Psoas muscle (tissue), 7 donors: ENCODE measurements at regions not wholly inside any gene's neighbourhood (a gene's known extent, or its start where the extent isn't known, plus 50 kb on each side); places are given as distances from the start of the nearest gene placed in this dataset.

Experiments used
- ATAC-seq, 4 donors: fragments of 200-7000 bp; cut with Tn5 transposase; one replicate each; pipeline ENCODE4 v1.9.1; 2020; ENCODE audit warnings: moderate library complexity in 3 of 4, mild to moderate bottlenecking in 2 of 4
- DNase-seq, 2 donors: peaks; one replicate each; pipeline ENCODE4 v3.0.0-alpha.2; 2020
- H3K27ac ChIP-seq: fragments of 200-600 bp; one replicate; pipeline ENCODE4 v1.8.0; 2022
- H3K27me3 ChIP-seq, 3 donors: fragments of 200-600 bp in 1 of 3; one replicate each; pipeline versions ENCODE4 v1.6.1 to v1.8.0; 2013 to 2022; ENCODE audit warnings: low read length in 2 of 3, mild to moderate bottlenecking in 2 of 3, moderate library complexity in 1 of 3; ENCODE audit not compliant: insufficient read depth in 3 of 3
- H3K36me3 ChIP-seq, 2 donors: fragments of 200-600 bp in 1 of 2; one replicate each; pipeline versions ENCODE4 v1.6.1 to v1.8.0; 2013 to 2022; ENCODE audit warnings: low read depth in 1 of 2, mild to moderate bottlenecking in 1 of 2, moderate library complexity in 1 of 2; ENCODE audit not compliant: insufficient read depth in 1 of 2
- H3K4me1 ChIP-seq: fragments of 200-600 bp; one replicate; pipeline ENCODE4 v1.8.0; 2022
- H3K4me3 ChIP-seq: fragments of 200-600 bp; one replicate; pipeline ENCODE4 v1.8.0; 2022; ENCODE audit warnings: mild to moderate bottlenecking
- H3K9me3 ChIP-seq: fragments of 200-600 bp; one replicate; pipeline ENCODE4 v1.8.0; 2022
- WGBS, 3 donors: extraction: QIAGEN DNeasy Blood & Tissue Kit; methylation state at CpG; one replicate each; pipeline versions ENCODE4 v1.1.6 to v1.1.7; 2013; 5-methylcytosine and 5-hydroxymethylcytosine counted together
- intact Hi-C, 2 donors: fragments of 100-400 bp; cut with DNase I; formaldehyde crosslinking; loops; one replicate each; pipeline versions ENCODE4 v1.11.0 to v1.14.2; 2022
- TF ChIP-seq, protein P1 (sequence below): fragments of 200-600 bp; IDR thresholded peaks from one replicate; pipeline ENCODE4 v1.8.0; 2022; ENCODE audit warnings: antibody characterized with exemption
- donor health status: healthy with polysubstance abuse.
- donor health status: DM: no; HTN: no; CAD: no; lungs with moderate emphysema.
- donor health status: Bipolar disorder and iron deficiency.
- donor health status: healthy.
- donor health status: DM: yes; HTN: yes; CAD: no.
- donor health status: DM: no; HTN: no; CAD: no.
- donor health status: DM: yes; HTN: yes; CAD: no.

DNA sequence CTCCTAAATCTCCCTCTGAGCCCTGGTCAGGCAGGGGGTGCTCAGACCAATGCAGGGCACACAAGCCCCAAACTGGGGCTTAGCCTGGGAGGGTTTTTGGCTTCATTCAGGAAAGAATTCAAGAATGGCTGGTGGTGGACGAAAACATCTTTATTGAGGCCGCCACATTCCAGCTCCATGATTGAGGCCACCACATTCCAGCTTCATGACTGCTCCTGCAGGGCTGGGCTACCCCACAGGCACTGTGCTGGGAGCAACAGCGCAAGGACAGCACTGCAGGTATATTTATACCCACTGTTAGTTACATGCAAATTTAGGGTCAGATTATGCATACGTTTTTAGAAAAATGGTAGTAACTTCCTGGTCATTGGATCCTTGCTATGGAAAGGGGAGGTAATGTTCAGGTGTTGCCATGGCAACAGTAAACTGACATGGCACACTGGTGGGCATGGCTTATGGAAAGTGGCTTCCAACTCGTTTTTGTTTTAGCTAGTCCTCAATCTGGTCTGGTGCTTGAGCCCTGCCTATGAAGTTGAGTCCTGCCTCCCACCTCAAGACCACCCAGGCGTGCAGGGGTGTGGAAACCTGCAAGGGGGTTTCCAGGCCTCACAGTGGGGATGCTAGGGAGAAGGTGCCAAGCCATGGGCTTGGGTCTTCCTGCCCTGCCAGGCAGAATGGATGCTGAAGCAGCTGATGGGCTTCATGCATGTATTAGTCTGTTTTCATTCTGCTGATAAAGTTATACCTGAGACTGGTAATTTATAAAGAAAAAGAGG is 348.7 kb upstream of the AJAP1 start:
- ATAC-seq (no peak), DNase-seq (no peak)
- TF ChIP-seq, protein P1, sequence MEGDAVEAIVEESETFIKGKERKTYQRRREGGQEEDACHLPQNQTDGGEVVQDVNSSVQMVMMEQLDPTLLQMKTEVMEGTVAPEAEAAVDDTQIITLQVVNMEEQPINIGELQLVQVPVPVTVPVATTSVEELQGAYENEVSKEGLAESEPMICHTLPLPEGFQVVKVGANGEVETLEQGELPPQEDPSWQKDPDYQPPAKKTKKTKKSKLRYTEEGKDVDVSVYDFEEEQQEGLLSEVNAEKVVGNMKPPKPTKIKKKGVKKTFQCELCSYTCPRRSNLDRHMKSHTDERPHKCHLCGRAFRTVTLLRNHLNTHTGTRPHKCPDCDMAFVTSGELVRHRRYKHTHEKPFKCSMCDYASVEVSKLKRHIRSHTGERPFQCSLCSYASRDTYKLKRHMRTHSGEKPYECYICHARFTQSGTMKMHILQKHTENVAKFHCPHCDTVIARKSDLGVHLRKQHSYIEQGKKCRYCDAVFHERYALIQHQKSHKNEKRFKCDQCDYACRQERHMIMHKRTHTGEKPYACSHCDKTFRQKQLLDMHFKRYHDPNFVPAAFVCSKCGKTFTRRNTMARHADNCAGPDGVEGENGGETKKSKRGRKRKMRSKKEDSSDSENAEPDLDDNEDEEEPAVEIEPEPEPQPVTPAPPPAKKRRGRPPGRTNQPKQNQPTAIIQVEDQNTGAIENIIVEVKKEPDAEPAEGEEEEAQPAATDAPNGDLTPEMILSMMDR = no peak
- 76 to 80% (median 77%) methylated on average over 6 of the region's 6 CpGs for WGBS, 3 donors
- intact Hi-C loops = no loop called here
- Histone ChIP-seq H3K4me1 (no peaks in the 10 kb centered on the region), H3K36me3 (no peaks in the 10 kb centered on the region), H3K27me3 (no peaks in the 10 kb centered on the region), H3K27ac (no peak overlapping the region), H3K9me3 (no peaks in the 10 kb centered on the region), H3K4me3 (no peak overlapping the region)

DNA sequence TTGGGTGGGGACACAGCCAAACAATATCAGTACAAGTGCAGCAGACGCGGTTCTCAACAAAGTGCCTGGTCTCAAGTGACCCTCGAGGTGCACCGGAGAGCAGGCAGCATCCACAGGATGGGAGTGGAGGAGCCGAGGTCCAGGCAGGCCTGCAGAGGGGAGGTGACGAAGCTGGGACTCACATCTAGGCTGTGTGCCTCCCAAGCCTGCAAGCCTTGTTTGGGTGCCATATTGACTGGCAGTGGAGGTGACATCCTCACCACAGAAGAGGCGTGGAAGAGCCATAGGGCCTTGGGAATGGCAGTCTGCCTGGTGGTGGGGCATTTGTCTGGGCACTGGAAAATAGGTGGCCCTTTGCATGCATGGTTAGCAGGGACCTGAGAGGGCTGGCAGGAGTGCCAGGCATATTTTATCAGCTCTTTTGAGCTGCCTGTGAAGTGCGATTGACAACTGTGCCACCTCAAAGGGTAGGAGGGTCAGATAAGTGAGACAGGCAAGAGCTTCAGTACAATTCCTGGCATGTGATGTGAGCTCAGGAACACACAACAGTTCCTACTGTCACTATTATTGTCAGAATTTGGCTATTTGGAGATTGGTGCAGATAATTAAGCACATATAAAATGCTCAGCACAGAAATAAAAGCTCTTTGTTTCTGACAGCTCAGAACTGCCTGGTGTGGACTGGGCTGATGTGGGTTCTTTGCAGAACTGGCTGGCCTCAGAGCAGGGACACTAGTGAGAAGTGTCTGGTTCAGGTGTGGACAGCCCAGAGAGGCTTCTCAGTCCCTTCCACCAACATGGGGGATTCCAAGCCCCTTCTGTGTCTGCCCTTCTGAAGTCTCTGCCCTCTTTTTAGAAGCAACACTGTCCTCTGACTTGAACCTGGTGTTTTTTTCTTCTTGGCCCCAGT is 347.6 kb upstream of the AJAP1 start:
- no peaks in the 10 kb centered on the region for H3K9me3 ChIP-seq
- TF ChIP-seq, protein P1 = no peak
- ATAC-seq (no peak), DNase-seq (no peak)
- intact Hi-C loops = no loop called here
- H3K36me3 ChIP-seq = no peaks in the 10 kb centered on the region
- no peak overlapping the region for H3K4me3 ChIP-seq
- H3K4me1 ChIP-seq = no peaks in the 10 kb centered on the region
- H3K27me3 ChIP-seq = no peaks in the 10 kb centered on the region
- H3K27ac ChIP-seq = no peak overlapping the region
- WGBS, 3 donors = 80 to 83% (median 81%) methylated on average over 8 of the region's 8 CpGs

DNA sequence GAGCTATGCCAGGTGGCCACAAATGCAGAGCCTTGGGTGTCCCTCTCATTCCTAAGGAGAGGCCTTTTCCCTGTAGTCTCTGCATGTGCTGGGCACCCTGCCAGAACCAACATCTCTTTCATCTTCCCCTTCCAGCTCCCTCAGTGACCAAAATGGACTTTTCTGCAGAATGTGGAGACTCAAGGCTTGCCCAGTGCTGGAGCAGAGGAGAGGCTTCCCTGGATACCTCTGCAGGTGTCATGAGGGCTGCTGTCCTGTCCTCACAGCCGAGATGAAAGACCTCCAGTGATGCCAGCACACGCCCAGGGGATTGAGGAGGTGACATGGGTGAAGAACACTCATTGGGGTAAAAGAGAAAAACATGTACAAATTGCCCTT is 347.0 kb upstream of the AJAP1 start:
- Histone ChIP-seq H3K36me3 (no peaks in the 10 kb centered on the region), H3K4me3 (no peak overlapping the region), H3K27me3 (no peaks in the 10 kb centered on the region), H3K4me1 (no peaks in the 10 kb centered on the region), H3K27ac (no peak overlapping the region), H3K9me3 (no peaks in the 10 kb centered on the region)
- no peak for DNase-seq
- WGBS, 3 donors = 32 to 53% (median 45%) methylated on average over 2 of the region's 2 CpGs
- intact Hi-C loops = no loop called here
- TF ChIP-seq, protein P1 = no peak
- ATAC-seq = no peak

DNA sequence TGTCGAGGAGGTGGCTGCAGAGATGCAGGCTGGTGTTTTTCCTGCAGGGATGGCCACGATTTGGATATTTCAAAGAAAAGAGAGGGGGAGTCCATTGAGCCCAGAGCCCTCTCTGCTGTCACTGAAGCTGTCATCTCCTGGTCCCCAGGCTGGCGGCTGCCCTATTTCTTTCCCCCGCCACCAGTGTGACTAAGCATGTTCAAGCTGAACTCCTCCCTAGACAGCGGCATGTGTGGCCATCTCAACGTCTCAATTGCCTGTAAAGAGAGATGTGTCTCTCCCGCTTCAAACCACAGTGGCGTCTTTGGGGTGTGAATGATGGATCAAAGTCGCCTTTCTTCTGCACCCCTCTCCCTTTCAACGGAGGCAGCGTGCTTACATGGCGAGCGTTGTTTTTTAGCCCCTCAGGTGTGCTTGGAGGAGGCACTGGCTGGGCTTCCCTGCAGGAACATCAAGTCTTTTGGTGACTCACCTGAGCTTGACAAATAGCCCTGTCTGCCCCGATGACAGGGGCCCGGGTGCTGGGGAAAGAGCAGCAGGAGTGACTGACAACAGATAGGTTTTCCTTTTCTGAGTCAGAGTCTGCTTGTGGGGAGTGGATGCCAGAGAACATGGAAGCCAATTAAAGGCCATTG is 346.4 kb upstream of the AJAP1 start:
- no peaks in the 10 kb centered on the region for H3K9me3 ChIP-seq
- no peak overlapping the region for H3K27ac ChIP-seq
- H3K4me3 ChIP-seq = no peak overlapping the region
- no peak for ATAC-seq
- no peaks in the 10 kb centered on the region for H3K27me3 ChIP-seq
- intact Hi-C loops = no loop called here
- 76 to 83% (median 78%) methylated on average over 15 of the region's 15 CpGs for WGBS, 3 donors
- DNase-seq = no peak
- H3K4me1 ChIP-seq = no peaks in the 10 kb centered on the region
- H3K36me3 ChIP-seq = no peaks in the 10 kb centered on the region
- TF ChIP-seq, protein P1 = no peak
